GM19328 (cell line): ENCODE measurements at regions not wholly inside any gene's neighbourhood (a gene's known extent, or its start where the extent isn't known, plus 50 kb on each side); places are given as distances from the start of the nearest gene placed in this dataset.
"Not testable (repeated sequence)": the region's sequence is repeated elsewhere in the genome, so short reads cannot be mapped to it uniquely, and the experiment has no call there.

Experiments
- ATAC-seq: cut with Tn5 transposase; IDR thresholded peaks from one replicate; pipeline ENCODE4 v1.9.1; 2021; ENCODE audit warnings: mild to moderate bottlenecking, moderate library complexity; ENCODE audit not compliant: unreplicated experiment

- no peak for ATAC-seq
Observed at GRCh38 chr4:112770114-112770513, 133.2 kb downstream of the LARP7 start.

- ATAC-seq: no peak
Observed at GRCh38 chr4:112775801-112776200, 138.9 kb downstream of the LARP7 start.

- ATAC-seq: no peak
Observed at GRCh38 chr4:112776535-112776934, 139.6 kb downstream of the LARP7 start.

GRCh38 chr4:112778520-112778919 lies 141.6 kb downstream of the LARP7 start:
- no peak for ATAC-seq

- no peak for ATAC-seq
Observed at GRCh38 chr4:112793033-112793432, 156.1 kb downstream of the LARP7 start.

- ATAC-seq: no peak
Observed at GRCh38 chr4:112800001-112800400, 163.1 kb downstream of the LARP7 start.

- ATAC-seq: no peak
Observed at GRCh38 chr4:112801341-112801740, 164.4 kb downstream of the LARP7 start.

GRCh38 chr4:112802780-112803179 lies 165.8 kb downstream of the LARP7 start:
- no peak for ATAC-seq

- ATAC-seq: peak; percentile 57
Observed at GRCh38 chr4:112807083-112807482, 170.1 kb downstream of the LARP7 start.

GRCh38 chr4:112808001-112808400 lies 171.1 kb downstream of the LARP7 start:
- ATAC-seq: no peak

- ATAC-seq: no peak
Observed at GRCh38 chr4:112813790-112814189, 176.8 kb downstream of the LARP7 start.

GRCh38 chr4:112817933-112818593 lies 181.1 kb downstream of the LARP7 start:
- ATAC-seq: peak; percentile 86

- peak; percentile 40 for ATAC-seq
Observed at GRCh38 chr4:112818594-112818965, 181.6 kb downstream of the LARP7 start.

GRCh38 chr4:112819729-112820128 lies 182.8 kb downstream of the LARP7 start:
- no peak for ATAC-seq

GRCh38 chr4:112823156-112823555 lies 186.2 kb downstream of the LARP7 start:
- ATAC-seq: no peak

GRCh38 chr4:112823606-112824005 lies 186.7 kb downstream of the LARP7 start:
- no peak for ATAC-seq

- ATAC-seq: no peak
Observed at GRCh38 chr4:112830753-112831386, 193.9 kb downstream of the LARP7 start.

- ATAC-seq: no peak
Observed at GRCh38 chr4:112832493-112832892, 195.6 kb downstream of the LARP7 start.

- no peak for ATAC-seq
Observed at GRCh38 chr4:112836895-112837294, 200.0 kb downstream of the LARP7 start.

GRCh38 chr4:112838015-112838414 lies 201.1 kb downstream of the LARP7 start:
- ATAC-seq: not testable (repeated sequence)

- no peak for ATAC-seq
Observed at GRCh38 chr4:112840061-112840460, 203.1 kb downstream of the LARP7 start.

GRCh38 chr4:112840619-112841018 lies 203.7 kb downstream of the LARP7 start:
- ATAC-seq: no peak

GRCh38 chr4:112842513-112842912 lies 205.6 kb downstream of the LARP7 start:
- ATAC-seq: no peak
